PC-3 (cell line): ENCODE measurements at regions not wholly inside any gene's neighbourhood (a gene's known extent, or its start where the extent isn't known, plus 50 kb on each side); places are given as distances from the start of the nearest gene placed in this dataset.

ENCODE experiments used
- ATAC-seq: fragments of 200-7000 bp; cut with Tn5 transposase; 2 replicates; pipeline ENCODE4 v1.9.1; 2020; ENCODE audit warnings: mild to moderate bottlenecking, moderate library complexity
- BruUV-seq: library from RNA; stranded (reverse); fragments of 400-500 nt; replicated peaks from 2 replicates; lab custom pipeline; 2021; lab: Mats Ljungman, UMichigan
- CTCF ChIA-PET: fragments of 300-600 bp; sonication (Branson Sonifier 250); formaldehyde crosslinking; loops from one replicate; lab custom pipeline; 2022; ENCODE audit warnings: antibody characterized with exemption; lab: Charles Lee
- POLR2A ChIA-PET: fragments of 300-600 bp; sonication (Branson Sonifier 250); formaldehyde crosslinking; loops from one replicate; lab custom pipeline; 2022; ENCODE audit warnings: antibody characterized with exemption; ENCODE audit not compliant: unreplicated experiment; lab: Charles Lee
- DNase-seq: peaks from one replicate; pipeline ENCODE4 v3.0.0-alpha.2; 2015
- H2AFZ ChIP-seq: fragments of 300-600 bp; sonication (generic); 2 replicates; pipeline ENCODE4 v1.6.0; 2016; ENCODE audit warnings: antibody characterized with exemption, low read length
- H3F3A ChIP-seq: fragments of 300-600 bp; sonication (generic); one replicate; pipeline ENCODE4 v1.6.0; 2017; ENCODE audit warnings: antibody characterized with exemption, low read length, control low read depth, mild to moderate bottlenecking; ENCODE audit not compliant: unreplicated experiment
- H3K27ac ChIP-seq: fragments of 300-600 bp; sonication (generic); 2 replicates; pipeline ENCODE4 v1.5.1; 2016; ENCODE audit warnings: mild to moderate bottlenecking, low read length
- H3K27me3 ChIP-seq: fragments of 300-600 bp; sonication (generic); 2 replicates; pipeline ENCODE4 v1.6.1; 2016; ENCODE audit warnings: low read length, mixed read lengths
- H3K36me3 ChIP-seq: fragments of 300-600 bp; sonication (generic); 2 replicates; pipeline ENCODE4 v1.6.1; 2016; ENCODE audit warnings: low read depth, mixed run types, low read length, mixed read lengths
- H3K4me1 ChIP-seq: fragments of 300-600 bp; sonication (generic); 2 replicates; pipeline ENCODE4 v1.5.1; 2016; ENCODE audit warnings: low read length; ENCODE audit not compliant: insufficient read depth
- H3K4me2 ChIP-seq: fragments of 300-600 bp; sonication (generic); 2 replicates; pipeline ENCODE4 v1.6.0; 2016; ENCODE audit warnings: low read length
- H3K4me3 ChIP-seq: fragments of 300-600 bp; sonication (generic); 2 replicates; pipeline ENCODE4 v1.5.1; 2016; ENCODE audit warnings: mild to moderate bottlenecking, low read length, mixed read lengths
- H3K79me2 ChIP-seq: fragments of 300-600 bp; sonication (generic); 2 replicates; pipeline ENCODE4 v1.6.1; 2017; ENCODE audit warnings: low read length, mixed read lengths
- H3K9ac ChIP-seq: fragments of 300-600 bp; sonication (generic); 2 replicates; pipeline ENCODE4 v1.6.0; 2016; ENCODE audit warnings: mild to moderate bottlenecking, low read length
- H3K9me2 ChIP-seq: fragments of 300-600 bp; sonication (generic); replicated peaks from 2 replicates; pipeline ENCODE4 v1.6.1; 2016; ENCODE audit warnings: mixed run types, low read length, mixed read lengths
- H3K9me3 ChIP-seq: fragments of 300-600 bp; sonication (generic); 2 replicates; pipeline ENCODE4 v1.6.1; 2016; ENCODE audit warnings: low read length, mixed read lengths
- H4K20me1 ChIP-seq: fragments of 300-600 bp; sonication (generic); 2 replicates; pipeline ENCODE4 v1.6.1; 2016; ENCODE audit warnings: low read length, mixed read lengths
- CTCF ChIP-seq: fragments of 300-600 bp; sonication (generic); conservative IDR thresholded peaks from 2 replicates; pipeline ENCODE4 v1.5.1; 2017; ENCODE audit warnings: antibody characterized with exemption, low read depth, mild to moderate bottlenecking, low read length
- EZH2 ChIP-seq: fragments of 300-600 bp; sonication (generic); IDR thresholded peaks from one replicate; pipeline ENCODE4 v1.6.1; 2017; ENCODE audit warnings: antibody characterized with exemption, mild to moderate bottlenecking, low read length; ENCODE audit not compliant: unreplicated experiment
- EZH2phosphoT487 ChIP-seq: fragments of 300-600 bp; sonication (generic); IDR thresholded peaks from 2 replicates; pipeline ENCODE4 v1.6.1; 2018; ENCODE audit warnings: mild to moderate bottlenecking, antibody characterized with exemption, low read length, borderline replicate concordance
- intact Hi-C: fragments of 100-400 bp; cut with micrococcal nuclease; formaldehyde crosslinking; loops from 2 replicates; pipeline ENCODE4 v1.9.0; 2023

- Histone ChIP-seq H3K27ac (peak overlapping the region; percentile 2; the same call in 1 of the 2 replicates), H4K20me1 (no peaks in the 10 kb centered on the region), H3K9me2 (no peaks in the 10 kb centered on the region), H2AFZ (no peak overlapping the region), H3K27me3 (no peaks in the 10 kb centered on the region), H3F3A (no peaks in the 10 kb centered on the region), H3K4me2 (peak overlapping the region; percentile 16; the same call in 1 of the 2 replicates), H3K4me3 (no peak overlapping the region), H3K36me3 (no peaks in the 10 kb centered on the region), H3K9ac (no peak overlapping the region), H3K9me3 (no peaks in the 10 kb centered on the region), H3K4me1 (0 out of 2 replicates have a peak, but pooled peaks cover 4% of the 10 kb centered on the region), H3K79me2 (no peaks in the 10 kb centered on the region)
- BruUV-seq, result no TSS peak
- no peak for TF ChIP-seq EZH2phosphoT487
- TF ChIP-seq CTCF, result no peak
- no peak for TF ChIP-seq EZH2
- ATAC-seq (peak; percentile 100), DNase-seq (peak; percentile 80)
- ChIA-PET CTCF (no interaction called here), POLR2A (no interaction called here)
- intact Hi-C loops, result loop anchor here (2.0 kb wide), 1 partner anchor 379 kb away; no protein-coding TSS in a partner anchor
These were observed 619.7 kb downstream of the GRXCR1 start for GRCh38 chr4:43512253-43512652.

GRCh38 chr4:43525646-43526045 is 633.1 kb downstream of the GRXCR1 start:
- H3K27ac ChIP-seq, result no peak overlapping the region
- no TSS peak for BruUV-seq
- intact Hi-C loops, result no loop called here
- H3F3A ChIP-seq, result no peaks in the 10 kb centered on the region
- CTCF ChIA-PET, result no interaction called here
- H3K4me2 ChIP-seq, result no peak overlapping the region
- H3K4me3 ChIP-seq, result no peak overlapping the region
- H3K4me1 ChIP-seq, result no peaks in the 10 kb centered on the region
- H2AFZ ChIP-seq, result no peak overlapping the region
- no peak overlapping the region for H3K9ac ChIP-seq
- TF ChIP-seq EZH2phosphoT487, result no peak
- TF ChIP-seq EZH2, result no peak
- no peak for TF ChIP-seq CTCF
- no peaks in the 10 kb centered on the region for H3K9me3 ChIP-seq
- H3K79me2 ChIP-seq, result no peaks in the 10 kb centered on the region
- no peaks in the 10 kb centered on the region for H4K20me1 ChIP-seq
- H3K27me3 ChIP-seq, result no peaks in the 10 kb centered on the region
- H3K9me2 ChIP-seq, result no peaks in the 10 kb centered on the region
- POLR2A ChIA-PET, result no interaction called here
- DNase-seq (no peak), ATAC-seq (no peak)
- H3K36me3 ChIP-seq, result no peaks in the 10 kb centered on the region

GRCh38 chr4:43547561-43547960 is 655.0 kb downstream of the GRXCR1 start:
- ChIA-PET CTCF (no interaction called here), POLR2A (no interaction called here)

More at GRCh38 chr4:43547561-43547960, 655.0 kb downstream of the GRXCR1 start:
- Histone ChIP-seq H2AFZ (no peak overlapping the region), H3K79me2 (no peaks in the 10 kb centered on the region), H3K9me2 (no peaks in the 10 kb centered on the region), H3K4me1 (no peaks in the 10 kb centered on the region), H3K9me3 (no peaks in the 10 kb centered on the region), H3K27ac (no peak overlapping the region), H4K20me1 (no peaks in the 10 kb centered on the region), H3K4me3 (no peak overlapping the region), H3K9ac (no peak overlapping the region), H3F3A (no peaks in the 10 kb centered on the region), H3K36me3 (no peaks in the 10 kb centered on the region), H3K27me3 (no peaks in the 10 kb centered on the region), H3K4me2 (no peak overlapping the region)
- intact Hi-C loops, result no loop called here
- no peak for TF ChIP-seq CTCF
- ATAC-seq (no peak), DNase-seq (no peak)
- BruUV-seq, result no TSS peak
